ENCODE measurements at regions not wholly inside any gene's neighbourhood (a gene's known extent, or its start where the extent isn't known, plus 50 kb on each side); places are given as distances from the start of the nearest gene placed in this dataset.

- H3K9ac ChIP-seq: no peak overlapping the region
- H3K9me2 ChIP-seq: no peaks in the 10 kb centered on the region
- H3K4me2 ChIP-seq: no peak overlapping the region
- H4K20me1 ChIP-seq (ENCODE audit: insufficient read depth): no peaks in the 10 kb centered on the region
- H3K4me1 ChIP-seq (ENCODE audit: control insufficient read depth in 1 of 2, insufficient read depth in 2 of 2, low read depth in 1 of 2, low read length in 1 of 2): no peaks in the 10 kb centered on the region
- no peaks in the 10 kb centered on the region for H3K36me3 ChIP-seq (replicated peaks in 1 of 2; ENCODE audit: control insufficient read depth in 1 of 2, insufficient read depth in 2 of 2, low read length in 1 of 2)
- H3K9me3 ChIP-seq: no peaks in the 10 kb centered on the region
- H3F3A ChIP-seq (replicated peaks; ENCODE audit: insufficient read depth): no peaks in the 10 kb centered on the region
- CTCF ChIA-PET: no interaction called here
- no peak for TF ChIP-seq MXI1 (IDR thresholded peaks at IDR 0.05; ENCODE audit: low read depth, low read length)
- POLR2A ChIA-PET: no interaction called here
- no peaks in the 10 kb centered on the region for H3K27me3 ChIP-seq (ENCODE audit: insufficient read depth)
- DNase-seq: no peak
- no peak overlapping the region; a peak in 1 of 4 replicates for H3K4me3 ChIP-seq (ENCODE audit: low read depth in 2 of 2, low read length in 1 of 2)
- H3K27ac ChIP-seq (ENCODE audit: low read depth in 2 of 2, low read length in 1 of 2): no peak overlapping the region
- 22% methylated on average over 4 of the region's 4 CpGs for WGBS (ENCODE audit: low lambda C conversion rate)
- H2AFZ ChIP-seq (ENCODE audit: low read depth): no peak overlapping the region
- no peaks in the 10 kb centered on the region for H3K79me2 ChIP-seq (ENCODE audit: insufficient read depth)
These were observed 284.8 kb upstream of the DIO3 start for GRCh38 chr14:101276309-101277091.

- TF ChIP-seq NFIC (IDR thresholded peaks at IDR 0.05; ENCODE audit: borderline replicate concordance) (no peak), CHD2 (IDR thresholded peaks at IDR 0.05; ENCODE audit: low read length, partially characterized antibody) (no peak), REST (IDR thresholded peaks at IDR 0.05; ENCODE audit: low read depth, low read length) (no peak), ZBTB33 (IDR thresholded peaks at IDR 0.05; ENCODE audit: borderline replicate concordance, low read depth) (no peak), ELF1 (IDR thresholded peaks at IDR 0.05) (no peak), JUND (IDR thresholded peaks at IDR 0.05) (no peak), RXRA (IDR thresholded peaks at IDR 0.05; ENCODE audit: borderline replicate concordance, low read depth) (no peak), EP300 (IDR thresholded peaks at IDR 0.05; ENCODE audit: borderline replicate concordance in 1 of 2, low read depth in 1 of 2, low read length in 1 of 2) (no peak), CTCF (IDR thresholded peaks at IDR 0.05) (no peak), MEF2A (IDR thresholded peaks at IDR 0.05; ENCODE audit: borderline replicate concordance, low read depth) (no peak), TCF12 (IDR thresholded peaks at IDR 0.05) (no peak), FOSL2 (IDR thresholded peaks at IDR 0.05; ENCODE audit: borderline replicate concordance, low read depth) (no peak), MAX (IDR thresholded peaks at IDR 0.05; ENCODE audit: low read depth) (no peak), USF2 (IDR thresholded peaks at IDR 0.05; ENCODE audit: borderline replicate concordance, low read depth, low read length) (no peak)
- Histone ChIP-seq H3K27me3 (ENCODE audit: insufficient read depth) (no peaks in the 10 kb centered on the region), H3K4me3 (ENCODE audit: low read depth in 2 of 2, low read length in 1 of 2) (no peak overlapping the region), H2AFZ (ENCODE audit: low read depth) (no peak overlapping the region), H3K4me2 (no peak overlapping the region), H3F3A (replicated peaks; ENCODE audit: insufficient read depth) (no peaks in the 10 kb centered on the region), H3K36me3 (replicated peaks in 1 of 2; ENCODE audit: control insufficient read depth in 1 of 2, insufficient read depth in 2 of 2, low read length in 1 of 2) (no peaks in the 10 kb centered on the region), H3K9ac (no peak overlapping the region), H4K20me1 (ENCODE audit: insufficient read depth) (no peaks in the 10 kb centered on the region), H3K79me2 (ENCODE audit: insufficient read depth) (no peaks in the 10 kb centered on the region), H3K9me3 (no peaks in the 10 kb centered on the region), H3K27ac (ENCODE audit: low read depth in 2 of 2, low read length in 1 of 2) (no peak overlapping the region), H3K4me1 (ENCODE audit: control insufficient read depth in 1 of 2, insufficient read depth in 2 of 2, low read depth in 1 of 2, low read length in 1 of 2) (no peaks in the 10 kb centered on the region), H3K9me2 (no peaks in the 10 kb centered on the region)
- WGBS (ENCODE audit: low lambda C conversion rate): 22% methylated on average over 3 of the region's 3 CpGs
- ChIA-PET CTCF (interaction anchor here (0.9 to 1.2 kb wide), 2 partner anchors 23 to 47 kb away, joined by 3 read pairs; no protein-coding TSS in a partner anchor), POLR2A (no interaction called here)
- no peak for DNase-seq
These were observed 278.9 kb upstream of the DIO3 start for GRCh38 chr14:101282418-101282817.

Measured in SK-N-SH (cell line).